Keratinocyte (primary cell): ENCODE measurements at regions not wholly inside any gene's neighbourhood (a gene's known extent, or its start where the extent isn't known, plus 50 kb on each side); places are given as distances from the start of the nearest gene placed in this dataset.
A peak's percentile ranks its signal among the peaks of the same experiment; 100 is the strongest.

ENCODE experiments used
- DNase-seq: peaks from one replicate; pipeline ENCODE4 v3.0.0-alpha.2; 2011; ENCODE audit warnings: low read depth, missing footprints, low spot score
- FAIRE-seq: peaks from 2 replicates; lab custom pipeline; 2011; peaks lifted over from hg19 to GRCh38; lab: Jason Lieb, UNC
- H2AFZ ChIP-seq: 2 replicates; pipeline ENCODE4 v1.6.0; 2012; ENCODE audit warnings: low read length, control low read depth, inconsistent platforms; ENCODE audit not compliant: control insufficient read depth
- H3K27ac ChIP-seq: 2 replicates; pipeline ENCODE4 v1.5.1; 2011; ENCODE audit warnings: low read length; ENCODE audit not compliant: control insufficient read depth, insufficient read depth
- H3K27me3 ChIP-seq: 3 replicates; pipeline ENCODE4 v1.6.0; 2011; ENCODE audit warnings: low read length; ENCODE audit not compliant: control insufficient read depth, insufficient read depth; ENCODE audit errors: extremely low read depth
- H3K36me3 ChIP-seq, 2 experiments: 2 replicates in 1 of 2; 3 replicates in 1 of 2; pipeline ENCODE4 v1.5.1; 2011; ENCODE audit warnings: low read length in 2 of 2, mild to moderate bottlenecking in 1 of 2; ENCODE audit not compliant: control insufficient read depth in 2 of 2, insufficient read depth in 2 of 2; ENCODE audit errors: extremely low read depth in 1 of 2
- H3K4me1 ChIP-seq: 3 replicates; pipeline ENCODE4 v1.5.1; 2011; ENCODE audit warnings: low read length; ENCODE audit not compliant: control insufficient read depth, insufficient read depth; ENCODE audit errors: extremely low read depth
- H3K4me2 ChIP-seq: 3 replicates; pipeline ENCODE4 v1.6.0; 2011; ENCODE audit warnings: low read depth, low read length; ENCODE audit not compliant: control insufficient read depth, insufficient read depth; ENCODE audit errors: extremely low read depth
- H3K4me3 ChIP-seq, 3 experiments: fragments of 200-600 bp in 1 of 3; sonication (generic) in 1 of 3; 2 replicates in 2 of 3; 3 replicates in 1 of 3; pipeline ENCODE4 v1.5.1; 2011 to 2016; ENCODE audit warnings: low read length in 3 of 3, mild to moderate bottlenecking in 3 of 3, control low read depth in 2 of 3, inconsistent platforms in 1 of 3, low read depth in 1 of 3, mixed read lengths in 1 of 3, mixed run types in 1 of 3, moderate library complexity in 1 of 3; ENCODE audit not compliant: control insufficient read depth in 2 of 3, insufficient read depth in 2 of 3; ENCODE audit errors: extremely low read depth in 1 of 3
- H3K79me2 ChIP-seq: 2 replicates; pipeline ENCODE4 v1.6.0; 2012; ENCODE audit warnings: low read length; ENCODE audit not compliant: control insufficient read depth, insufficient read depth
- H3K9ac ChIP-seq: 3 replicates; pipeline ENCODE4 v1.6.0; 2011; ENCODE audit warnings: low read length; ENCODE audit not compliant: control insufficient read depth, insufficient read depth; ENCODE audit errors: extremely low read depth
- H3K9me1 ChIP-seq: 3 replicates; pipeline ENCODE4 v1.6.0; 2011; ENCODE audit warnings: low read length; ENCODE audit not compliant: control insufficient read depth, insufficient read depth; ENCODE audit errors: extremely low read depth
- H3K9me3 ChIP-seq: 2 replicates; pipeline ENCODE4 v1.5.1; 2012; ENCODE audit warnings: low read depth, low read length; ENCODE audit not compliant: control insufficient read depth
- H4K20me1 ChIP-seq: 3 replicates; pipeline ENCODE4 v1.6.0; 2011; ENCODE audit warnings: low read length; ENCODE audit not compliant: control insufficient read depth, insufficient read depth; ENCODE audit errors: extremely low read depth
- CTCF ChIP-seq, 3 experiments: IDR thresholded peaks in 1 of 3; conservative IDR thresholded peaks in 1 of 3; optimal IDR thresholded peaks in 1 of 3; 2 replicates in 2 of 3; 3 replicates in 1 of 3; pipeline versions ENCODE3 to v1.5.1; 2011; ENCODE audit warnings: low read length in 3 of 3, mild to moderate bottlenecking in 3 of 3, moderate library complexity in 2 of 3, control low read depth in 1 of 3, inconsistent platforms in 1 of 3; ENCODE audit not compliant: insufficient read depth in 2 of 3; ENCODE audit errors: extremely low read depth in 1 of 3
- EZH2 ChIP-seq: IDR thresholded peaks from one replicate; pipeline ENCODE4 v1.6.1; 2012; ENCODE audit warnings: inconsistent platforms, mild to moderate bottlenecking, low read length, moderate library complexity
- dilution Hi-C: fragments of 300-500 bp; cut with MboI; formaldehyde crosslinking; loops from one replicate; pipeline ENCODE4 v1.7.0; 2020; ENCODE audit warnings: low sequenced_read_pairs; ENCODE audit not compliant: extremely low pct_ligation_motif_present

- TF ChIP-seq CTCF (optimal IDR thresholded peaks at IDR 0.05 in 1 of 3, IDR thresholded peaks at IDR 0.05 in 1 of 3, conservative IDR thresholded peaks at IDR 0.05 in 1 of 3; ENCODE audit: extremely low read depth in 1 of 3, insufficient read depth in 2 of 3, low read length in 3 of 3), result no peak
- TF ChIP-seq EZH2, result no peak
- no peak overlapping the region for H2AFZ ChIP-seq
- H3K9me1 ChIP-seq, result no peaks in the 10 kb centered on the region
- dilution Hi-C loops, result no loop called here
- peak overlapping the region; percentile 40 for H3K27ac ChIP-seq
- peaks cover 2% of the 10 kb centered on the region for H3K9me3 ChIP-seq
- no peak for DNase-seq
- peaks cover 16% of the 10 kb centered on the region for H3K4me1 ChIP-seq
- peak overlapping the region; percentile 70 for H3K4me2 ChIP-seq
- H4K20me1 ChIP-seq, result no peaks in the 10 kb centered on the region
- no peaks in the 10 kb centered on the region for H3K36me3 ChIP-seq
- no peaks in the 10 kb centered on the region for H3K79me2 ChIP-seq
- peak; percentile 76 for FAIRE-seq
- H3K4me3 ChIP-seq, result no peak overlapping the region
- no peaks in the 10 kb centered on the region for H3K27me3 ChIP-seq
- H3K9ac ChIP-seq, result no peak overlapping the region
These were observed 199.3 kb downstream of the TMA16 start for GRCh38 chr4:163693776-163694175.

GRCh38 chr4:163694385-163694784 lies 199.9 kb downstream of the TMA16 start:
- H3K36me3 ChIP-seq, result no peaks in the 10 kb centered on the region
- H4K20me1 ChIP-seq, result no peaks in the 10 kb centered on the region
- dilution Hi-C loops, result no loop called here
- H3K9ac ChIP-seq, result no peak overlapping the region
- no peak for DNase-seq
- H3K4me1 ChIP-seq, result peaks cover 16% of the 10 kb centered on the region
- FAIRE-seq, result peak; percentile 53
- H3K4me3 ChIP-seq, result no peak overlapping the region
- H3K27me3 ChIP-seq, result no peaks in the 10 kb centered on the region
- H3K27ac ChIP-seq, result peak overlapping the region; percentile 40
- H3K4me2 ChIP-seq, result peak overlapping the region; percentile 70
- H3K79me2 ChIP-seq, result no peaks in the 10 kb centered on the region
- H2AFZ ChIP-seq, result no peak overlapping the region
- H3K9me1 ChIP-seq, result no peaks in the 10 kb centered on the region
- H3K9me3 ChIP-seq, result peaks cover 2% of the 10 kb centered on the region
- no peak for TF ChIP-seq EZH2
- TF ChIP-seq CTCF (optimal IDR thresholded peaks at IDR 0.05 in 1 of 3, IDR thresholded peaks at IDR 0.05 in 1 of 3, conservative IDR thresholded peaks at IDR 0.05 in 1 of 3; ENCODE audit: extremely low read depth in 1 of 3, insufficient read depth in 2 of 3, low read length in 3 of 3), result no peak
